HG03095 (cell line): ENCODE measurements at regions not wholly inside any gene's neighbourhood (a gene's known extent, or its start where the extent isn't known, plus 50 kb on each side); places are given as distances from the start of the nearest gene placed in this dataset.
A peak's percentile ranks its signal among the peaks of the same experiment; 100 is the strongest.

ENCODE experiments used
- ATAC-seq: cut with Tn5 transposase; IDR thresholded peaks from one replicate; pipeline ENCODE4 v1.9.1; 2021; ENCODE audit warnings: moderate library complexity; ENCODE audit not compliant: unreplicated experiment

DNA sequence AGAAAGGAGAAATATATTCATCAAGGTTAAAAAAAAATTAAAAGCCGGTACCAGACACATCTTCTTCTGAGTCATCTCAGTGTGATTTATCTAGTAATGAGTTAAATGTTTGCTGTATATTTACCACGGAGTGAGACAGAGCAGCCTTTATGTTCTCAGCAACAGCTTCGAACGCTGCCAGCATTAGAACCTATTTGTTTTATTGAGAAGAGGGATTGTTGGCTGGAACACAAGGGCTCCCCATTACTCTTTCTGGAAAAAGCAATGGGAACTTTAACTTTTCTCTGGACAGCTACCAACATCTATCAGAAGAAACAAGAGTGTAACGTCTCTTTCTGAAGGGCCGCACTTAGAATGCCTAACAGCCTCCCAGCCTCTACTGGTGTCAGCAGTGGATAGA lies 105.3 kb upstream of the TAB2 start:
- no peak for ATAC-seq

DNA sequence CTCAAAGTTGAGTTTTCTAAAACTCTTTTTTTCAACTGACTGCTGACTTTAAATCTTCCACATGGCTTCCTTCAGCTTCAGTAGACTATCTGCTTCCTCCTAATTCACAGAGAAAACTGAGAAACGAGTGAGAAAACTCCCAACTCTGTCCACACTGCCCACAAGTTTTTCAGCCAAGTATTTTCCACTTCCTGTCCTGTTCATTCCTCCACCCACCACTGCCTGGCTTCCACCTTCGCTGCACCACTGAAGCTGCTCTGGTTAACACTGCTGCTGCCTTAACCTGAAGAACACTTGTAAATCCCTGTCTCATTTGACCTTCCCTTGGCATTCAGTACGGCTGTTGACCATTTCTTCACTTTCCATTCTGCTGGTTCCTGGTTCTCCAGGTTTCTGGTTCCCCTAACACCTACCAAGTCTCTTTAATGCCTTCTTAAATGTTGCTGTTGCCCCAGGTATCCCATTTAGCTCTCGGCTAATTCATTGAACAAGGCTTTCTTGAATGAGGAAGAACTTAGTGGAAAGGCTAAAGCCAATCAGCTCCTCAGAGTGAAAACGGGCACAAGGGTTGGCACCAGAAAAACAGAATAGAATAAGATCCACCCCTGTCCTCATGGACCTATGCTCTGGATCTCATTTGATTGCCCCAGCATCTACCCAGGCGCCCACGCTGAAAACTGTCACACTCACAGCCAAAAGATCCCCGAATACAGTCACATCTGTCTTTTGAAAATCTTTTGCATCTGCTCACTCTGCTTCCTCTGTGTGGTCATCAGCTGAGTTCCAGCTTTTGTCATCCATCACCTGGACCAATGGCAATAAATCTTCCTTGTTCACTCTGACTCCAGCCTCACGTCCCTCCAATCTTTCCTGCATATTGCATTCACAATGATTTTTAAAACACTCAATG lies 104.4 kb upstream of the TAB2 start:
- ATAC-seq, result peak; percentile 34

DNA sequence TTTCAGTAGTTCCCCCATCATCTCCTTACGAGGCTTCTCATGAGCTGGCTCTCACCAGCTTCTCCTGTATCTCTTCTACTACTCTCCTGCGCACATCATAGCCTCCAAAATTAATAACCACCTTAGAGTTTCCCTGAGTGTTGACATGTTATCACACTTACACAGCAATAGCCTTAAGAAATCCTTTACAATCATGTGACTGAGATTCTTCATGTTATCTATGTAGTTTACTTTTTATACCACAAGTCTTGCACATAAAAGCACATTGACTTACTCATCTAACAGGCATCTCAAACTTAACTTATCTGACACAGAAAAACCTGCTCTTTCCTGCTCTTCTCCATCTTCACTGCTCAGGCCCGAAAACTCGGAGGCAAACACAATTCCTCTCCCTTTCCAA lies 103.7 kb upstream of the TAB2 start:
- no peak for ATAC-seq

GRCh38 chr6:149216459-149216858 lies 101.1 kb upstream of the TAB2 start:
- ATAC-seq, result no peak

DNA sequence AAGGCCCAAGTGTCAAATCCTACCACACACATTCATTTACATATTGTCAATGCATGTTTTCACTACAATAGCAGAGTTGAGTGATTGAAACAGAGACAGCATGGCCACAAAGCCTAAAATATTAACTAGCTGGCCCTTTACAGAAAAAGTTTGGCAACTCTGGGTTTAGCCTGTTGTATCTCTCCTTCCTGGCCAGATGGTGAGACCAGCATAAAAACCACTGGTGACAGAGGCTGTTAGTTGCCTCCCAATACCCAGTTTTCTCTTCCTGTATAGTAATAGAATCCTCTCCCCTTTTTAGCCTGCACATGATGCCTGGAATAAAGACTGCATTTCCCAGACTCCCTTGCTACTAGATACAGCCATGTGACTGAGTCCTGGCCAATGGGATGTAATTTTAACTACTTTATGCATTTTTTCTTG lies 100.0 kb upstream of the TAB2 start:
- ATAC-seq, result peak; percentile 50

DNA sequence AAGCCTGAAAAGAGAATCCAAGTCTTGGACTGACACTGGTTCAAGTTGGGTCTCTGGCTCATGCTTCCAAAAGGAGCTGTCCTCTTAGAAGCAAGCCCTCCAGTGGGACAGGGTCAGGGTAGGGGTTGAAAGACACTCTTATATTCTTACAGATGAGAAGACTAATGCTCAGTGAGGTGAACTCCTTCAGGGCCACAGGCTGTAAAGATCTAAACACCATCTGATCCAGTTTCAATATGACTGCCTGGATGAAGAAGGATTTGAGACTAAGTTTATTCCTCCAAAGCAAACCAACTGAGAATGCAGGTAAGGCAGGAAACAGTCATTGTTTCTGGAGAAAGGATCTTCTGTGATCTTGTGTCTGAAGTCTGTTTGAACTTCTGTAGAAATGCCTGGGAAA lies 99.0 kb upstream of the TAB2 start:
- ATAC-seq, result no peak

DNA sequence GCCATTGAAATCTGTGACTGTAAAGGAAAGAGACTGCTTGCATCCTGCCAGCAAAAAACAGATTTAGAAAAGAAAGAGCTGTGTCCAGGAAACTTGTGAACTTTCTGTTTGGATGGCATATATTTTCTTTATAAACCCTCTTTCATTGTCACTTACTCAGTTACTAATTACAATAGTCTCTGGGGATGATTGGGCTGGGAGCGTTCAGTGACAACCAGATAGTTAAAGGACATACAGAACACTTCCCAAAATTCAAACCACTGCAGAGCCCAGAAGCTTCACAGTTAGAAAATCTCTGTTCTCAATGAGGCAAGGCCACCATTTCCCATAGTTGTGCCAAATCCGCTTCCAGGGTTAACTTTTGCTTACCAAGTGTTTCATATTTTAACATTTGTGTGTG lies 98.6 kb upstream of the TAB2 start:
- no peak for ATAC-seq

GRCh38 chr6:149220882-149221773 lies 96.4 kb upstream of the TAB2 start:
- ATAC-seq, result no peak

DNA sequence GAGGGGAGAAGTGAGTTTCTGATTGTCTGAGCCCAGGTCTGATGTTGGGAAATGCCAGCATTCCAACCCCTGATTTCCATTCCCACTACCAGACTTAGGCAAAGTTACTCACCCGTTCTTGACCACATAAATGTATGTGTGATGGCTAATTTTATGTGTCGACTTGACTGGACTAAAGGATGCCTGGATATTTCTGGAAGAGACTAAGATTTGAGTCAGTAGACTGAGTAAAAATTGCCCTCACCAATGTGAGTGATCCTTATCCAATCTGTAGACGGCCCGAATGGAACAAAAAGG lies 95.8 kb upstream of the TAB2 start:
- ATAC-seq, result no peak

- ATAC-seq, result no peak
Observed at GRCh38 chr6:149223120-149223903, 94.2 kb upstream of the TAB2 start.

- no peak for ATAC-seq
Observed at GRCh38 chr6:149223904-149224351, 93.6 kb upstream of the TAB2 start.

DNA sequence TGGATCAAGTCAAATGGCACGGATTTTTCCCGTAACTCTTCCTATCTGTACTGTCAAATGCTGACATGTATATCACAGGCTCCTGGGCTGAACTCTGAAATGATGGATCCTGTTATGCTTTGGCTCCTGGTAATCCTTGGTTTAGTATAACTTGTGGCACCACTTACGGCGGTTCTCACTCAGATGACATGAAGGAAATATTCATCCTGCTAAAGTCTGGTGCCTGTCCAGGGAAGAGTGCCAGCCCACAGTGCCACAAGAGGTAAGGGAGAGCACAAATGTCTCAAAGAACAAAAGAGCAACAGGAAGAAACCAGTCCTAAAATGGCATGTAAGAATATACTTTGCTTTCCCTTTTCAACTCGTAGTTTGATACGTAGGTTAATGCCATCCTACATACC lies 93.1 kb upstream of the TAB2 start:
- ATAC-seq, result no peak

DNA sequence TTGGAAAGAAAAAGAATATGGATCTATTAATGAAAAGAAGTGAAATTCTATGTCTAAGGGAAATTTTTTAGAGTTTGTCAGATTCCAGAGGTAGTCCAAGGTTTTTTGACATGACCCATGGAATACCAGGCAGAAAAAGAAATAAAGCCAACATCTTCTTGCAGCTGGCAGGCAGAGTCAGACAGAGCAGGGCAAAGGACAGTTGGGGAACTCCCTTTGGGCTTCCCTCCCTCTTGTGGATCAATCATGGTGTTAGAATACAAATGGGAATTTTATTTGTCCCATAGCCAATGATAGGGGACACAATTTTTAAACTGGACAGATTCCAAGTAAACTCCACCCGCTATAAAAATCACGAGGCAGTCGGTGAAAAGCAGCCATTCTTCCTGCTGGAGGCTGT lies 92.1 kb upstream of the TAB2 start:
- ATAC-seq, result no peak

DNA sequence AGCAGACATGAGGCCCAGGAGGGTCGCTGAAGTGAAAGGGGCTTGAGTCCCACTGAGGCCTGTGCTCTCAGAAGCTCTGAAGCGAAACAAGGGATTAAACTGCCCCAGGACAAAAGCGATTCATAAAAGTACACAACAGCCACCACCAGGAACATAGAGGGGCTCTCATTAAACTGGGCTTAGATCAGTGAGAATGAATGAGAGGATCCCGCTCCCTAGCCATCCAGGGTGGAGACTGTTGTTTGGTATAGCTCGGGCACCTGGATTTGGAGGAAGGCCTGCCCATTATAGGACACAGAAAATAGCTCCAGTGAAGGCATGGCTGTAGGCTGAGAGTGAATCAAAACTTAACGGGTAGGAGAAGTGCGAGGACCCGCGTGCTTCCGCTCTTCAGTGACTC lies 91.6 kb upstream of the TAB2 start:
- ATAC-seq, result no peak

- no peak for ATAC-seq
Observed at GRCh38 chr6:149227796-149228195, 89.7 kb upstream of the TAB2 start.

- no peak for ATAC-seq
Observed at GRCh38 chr6:149228311-149228955, 89.1 kb upstream of the TAB2 start.

DNA sequence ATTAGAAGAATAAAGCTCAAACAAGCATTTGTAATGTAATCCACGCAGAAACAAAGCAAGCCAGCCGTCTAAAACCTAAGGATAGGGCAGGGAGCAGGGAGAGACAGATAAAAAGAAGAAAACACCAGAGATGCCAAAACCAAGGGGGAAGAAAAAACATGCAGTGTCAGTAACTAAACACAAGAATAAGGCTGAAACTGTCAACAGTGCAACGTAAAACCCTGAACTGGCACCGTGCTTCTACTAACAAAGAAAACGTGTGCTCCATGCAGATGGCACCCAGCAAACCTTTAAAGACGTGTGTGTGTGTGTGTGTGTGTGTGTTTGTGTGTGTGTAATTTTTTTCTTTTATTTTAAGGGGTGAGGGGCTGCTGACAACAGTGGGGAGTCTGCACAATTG lies 88.4 kb upstream of the TAB2 start:
- no peak for ATAC-seq

DNA sequence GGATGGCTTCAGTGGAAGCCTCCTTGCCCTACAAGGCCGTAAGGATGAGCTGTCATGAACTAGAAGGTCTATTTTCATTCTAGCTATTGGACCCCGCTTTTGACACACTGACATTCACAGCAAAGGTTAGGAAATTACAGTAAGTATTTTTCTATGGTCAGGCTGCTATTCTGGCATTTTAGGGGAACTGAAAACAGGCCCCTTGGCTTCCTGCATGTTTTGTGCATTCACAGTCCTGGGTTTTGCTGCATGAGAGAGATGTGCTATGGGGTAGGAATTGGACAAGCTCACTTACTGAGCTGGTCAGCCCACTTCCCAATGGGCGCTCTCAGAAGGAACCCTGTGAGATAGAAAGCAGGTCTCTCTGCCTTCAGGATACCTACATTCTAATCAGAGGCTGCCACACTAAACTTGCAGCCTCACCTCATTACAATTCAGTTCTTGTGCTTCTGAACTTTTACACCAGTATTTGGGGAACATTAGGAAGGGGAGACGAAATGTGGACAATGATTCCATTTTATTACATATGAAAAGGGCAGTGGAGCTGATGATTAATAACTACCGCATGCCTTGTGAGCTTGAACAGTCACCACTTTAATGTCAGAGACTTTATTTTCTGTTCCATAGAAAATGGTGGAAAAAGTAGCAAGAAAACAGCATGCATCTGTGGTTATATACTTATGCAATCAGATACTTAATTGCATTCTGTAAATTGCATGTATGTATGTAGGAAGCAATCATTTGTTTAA lies 86.6 kb upstream of the TAB2 start:
- ATAC-seq, result no peak

DNA sequence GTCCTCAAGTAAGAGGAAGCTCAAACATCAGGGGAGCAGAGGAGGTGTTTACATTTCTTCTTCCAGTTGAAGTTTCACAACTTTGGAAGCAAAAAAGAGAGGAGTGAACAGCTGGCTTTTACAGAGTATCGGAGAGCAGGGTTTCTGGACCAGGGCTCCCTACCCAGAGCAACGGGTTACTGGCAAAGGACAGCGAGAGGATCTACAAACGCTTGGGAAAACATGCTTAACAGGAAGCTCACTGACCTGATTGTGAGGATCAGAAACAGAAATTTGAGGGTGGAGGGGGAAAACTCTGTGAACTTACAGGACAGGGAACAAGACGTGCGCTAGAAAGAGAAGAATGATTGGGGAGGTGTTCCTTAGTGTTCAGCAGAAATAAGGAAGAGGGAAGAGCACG lies 85.7 kb upstream of the TAB2 start:
- no peak for ATAC-seq

GRCh38 chr6:149233056-149233715 lies 84.3 kb upstream of the TAB2 start:
- ATAC-seq, result no peak
